ENCODE measurements at regions not wholly inside any gene's neighbourhood (a gene's known extent, or its start where the extent isn't known, plus 50 kb on each side); places are given as distances from the start of the nearest gene placed in this dataset.

DNA sequence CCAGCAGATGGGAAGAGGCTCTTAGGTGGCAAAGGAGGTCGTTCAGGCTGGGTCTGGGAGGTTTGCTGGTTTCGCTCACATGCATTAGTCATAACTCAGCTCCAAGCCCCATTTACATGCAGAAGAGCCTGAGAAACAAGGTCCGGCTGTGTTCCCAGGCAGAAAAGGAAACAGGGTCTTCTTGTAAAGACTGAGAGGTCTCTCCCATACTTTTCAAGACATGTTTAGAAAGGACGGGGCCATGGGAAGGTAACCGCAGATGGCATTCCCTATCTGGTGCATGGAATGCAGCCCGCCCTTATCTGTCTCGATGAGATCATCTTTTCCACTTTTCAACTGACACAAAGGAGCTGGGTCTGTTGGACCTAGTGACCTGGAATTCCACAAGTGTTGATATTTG is 389.0 kb upstream of the CDH11 start:
- DNase-seq, result no peak

DNA sequence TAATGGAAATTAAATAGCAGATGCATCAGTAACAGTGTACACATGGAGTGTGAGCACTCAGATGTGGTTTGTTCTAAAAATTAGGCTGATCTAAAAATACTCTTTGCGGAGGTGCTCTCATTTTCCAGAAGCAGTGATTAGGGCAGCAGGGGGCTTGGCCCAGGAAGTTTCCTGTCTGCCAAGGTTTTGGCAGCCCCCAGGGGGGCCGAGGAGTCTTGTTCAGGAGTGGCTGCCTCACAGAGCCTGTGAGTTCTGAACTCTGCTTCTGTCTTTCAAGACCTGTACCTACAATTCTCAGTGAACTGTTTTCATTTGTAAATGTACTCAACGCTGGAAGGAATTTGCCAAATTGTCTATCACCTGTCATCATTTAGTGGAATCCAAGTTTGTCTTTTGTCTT is 388.4 kb upstream of the CDH11 start:
- Histone ChIP-seq H3K9me3 (no peaks in the 10 kb centered on the region), H3K36me3 (no peaks in the 10 kb centered on the region), H3K27me3 (no peaks in the 10 kb centered on the region), H3K4me1 (no peaks in the 10 kb centered on the region), H3K27ac (no peak overlapping the region), H3K4me3 (replicated peaks in 1 of 3) (no peak overlapping the region)
- intact Hi-C loops (cut with DNase I), result no loop called here
- no peak for TF ChIP-seq POLR2A (IDR thresholded peaks at IDR 0.05)
- TF ChIP-seq, protein P1, sequence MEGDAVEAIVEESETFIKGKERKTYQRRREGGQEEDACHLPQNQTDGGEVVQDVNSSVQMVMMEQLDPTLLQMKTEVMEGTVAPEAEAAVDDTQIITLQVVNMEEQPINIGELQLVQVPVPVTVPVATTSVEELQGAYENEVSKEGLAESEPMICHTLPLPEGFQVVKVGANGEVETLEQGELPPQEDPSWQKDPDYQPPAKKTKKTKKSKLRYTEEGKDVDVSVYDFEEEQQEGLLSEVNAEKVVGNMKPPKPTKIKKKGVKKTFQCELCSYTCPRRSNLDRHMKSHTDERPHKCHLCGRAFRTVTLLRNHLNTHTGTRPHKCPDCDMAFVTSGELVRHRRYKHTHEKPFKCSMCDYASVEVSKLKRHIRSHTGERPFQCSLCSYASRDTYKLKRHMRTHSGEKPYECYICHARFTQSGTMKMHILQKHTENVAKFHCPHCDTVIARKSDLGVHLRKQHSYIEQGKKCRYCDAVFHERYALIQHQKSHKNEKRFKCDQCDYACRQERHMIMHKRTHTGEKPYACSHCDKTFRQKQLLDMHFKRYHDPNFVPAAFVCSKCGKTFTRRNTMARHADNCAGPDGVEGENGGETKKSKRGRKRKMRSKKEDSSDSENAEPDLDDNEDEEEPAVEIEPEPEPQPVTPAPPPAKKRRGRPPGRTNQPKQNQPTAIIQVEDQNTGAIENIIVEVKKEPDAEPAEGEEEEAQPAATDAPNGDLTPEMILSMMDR (IDR thresholded peaks at IDR 0.05), result no peak
- WGBS, 2 donors, result 58 to 59% methylated on average over 3 of the region's 3 CpGs
- DNase-seq, result no peak

More for the DNA sequence above, 389.0 kb upstream of the CDH11 start:
- Histone ChIP-seq H3K36me3 (no peaks in the 10 kb centered on the region), H3K27me3 (no peaks in the 10 kb centered on the region), H3K4me3 (replicated peaks in 1 of 3) (no peak overlapping the region), H3K9me3 (no peaks in the 10 kb centered on the region), H3K27ac (no peak overlapping the region), H3K4me1 (no peaks in the 10 kb centered on the region)
- intact Hi-C loops (cut with DNase I), result no loop called here
- no peak for TF ChIP-seq POLR2A (IDR thresholded peaks at IDR 0.05)
- TF ChIP-seq, protein P1 (IDR thresholded peaks at IDR 0.05), result no peak
- 76% methylated on average over 7 of the region's 7 CpGs for WGBS, 2 donors

DNA sequence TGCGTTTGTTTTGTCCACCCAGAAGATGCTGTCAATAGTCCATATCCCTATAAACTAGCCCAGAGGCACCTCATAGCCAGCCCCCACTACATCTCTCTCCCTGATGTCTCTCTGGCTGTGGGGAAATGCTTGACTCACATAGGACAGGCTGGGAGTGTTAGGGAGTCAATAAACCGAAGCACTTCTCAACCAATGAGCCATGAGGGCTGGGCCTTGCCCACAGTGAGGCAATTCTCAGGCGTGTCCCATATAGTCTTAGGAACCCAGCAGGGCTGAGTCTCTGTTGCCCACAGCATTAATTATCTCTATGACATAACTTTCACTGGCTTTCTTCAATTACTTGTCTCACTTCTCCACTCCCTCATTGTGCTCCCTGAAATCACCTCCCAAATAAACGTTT is 387.3 kb upstream of the CDH11 start:
- no peaks in the 10 kb centered on the region for H3K4me1 ChIP-seq
- no peak for DNase-seq
- no peak overlapping the region for H3K4me3 ChIP-seq (replicated peaks in 1 of 3)
- intact Hi-C loops (cut with DNase I), result no loop called here
- WGBS, 2 donors, result 75 to 78% methylated on average over 4 of the region's 4 CpGs
- H3K27me3 ChIP-seq, result no peaks in the 10 kb centered on the region
- no peaks in the 10 kb centered on the region for H3K9me3 ChIP-seq
- no peaks in the 10 kb centered on the region for H3K36me3 ChIP-seq
- no peak overlapping the region for H3K27ac ChIP-seq
- TF ChIP-seq POLR2A (IDR thresholded peaks at IDR 0.05), result no peak
- TF ChIP-seq, protein P1 (IDR thresholded peaks at IDR 0.05), result no peak

DNA sequence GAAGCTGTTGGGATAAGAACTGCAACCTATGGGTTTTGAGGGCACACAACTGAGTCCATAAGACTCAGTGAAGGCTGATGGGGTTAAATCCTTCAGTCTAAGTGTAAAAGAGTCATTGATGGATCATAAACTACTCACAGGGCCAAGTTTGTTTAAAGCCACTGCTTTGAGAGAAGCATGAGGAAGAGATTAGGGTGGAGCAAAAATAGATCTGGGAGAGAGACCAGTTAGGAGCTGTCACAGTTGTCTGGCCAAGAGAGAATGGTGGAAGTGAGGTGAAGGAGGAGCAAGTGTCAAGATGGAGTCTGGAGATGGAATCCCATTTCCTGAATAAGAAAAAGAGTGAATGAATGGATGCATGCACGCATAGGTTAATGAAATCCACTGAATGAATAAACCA is 379.1 kb upstream of the CDH11 start:
- TF ChIP-seq, protein P1 (IDR thresholded peaks at IDR 0.05), result no peak
- no peak for TF ChIP-seq POLR2A (IDR thresholded peaks at IDR 0.05)
- Histone ChIP-seq H3K36me3 (no peaks in the 10 kb centered on the region), H3K27me3 (no peaks in the 10 kb centered on the region), H3K9me3 (no peaks in the 10 kb centered on the region), H3K27ac (no peak overlapping the region), H3K4me1 (no peaks in the 10 kb centered on the region), H3K4me3 (replicated peaks in 1 of 3) (no peak overlapping the region)
- intact Hi-C loops (cut with DNase I), result no loop called here
- WGBS, 2 donors, result 67 to 77% methylated on average over 1 of the region's 1 CpG
- no peak for DNase-seq

DNA sequence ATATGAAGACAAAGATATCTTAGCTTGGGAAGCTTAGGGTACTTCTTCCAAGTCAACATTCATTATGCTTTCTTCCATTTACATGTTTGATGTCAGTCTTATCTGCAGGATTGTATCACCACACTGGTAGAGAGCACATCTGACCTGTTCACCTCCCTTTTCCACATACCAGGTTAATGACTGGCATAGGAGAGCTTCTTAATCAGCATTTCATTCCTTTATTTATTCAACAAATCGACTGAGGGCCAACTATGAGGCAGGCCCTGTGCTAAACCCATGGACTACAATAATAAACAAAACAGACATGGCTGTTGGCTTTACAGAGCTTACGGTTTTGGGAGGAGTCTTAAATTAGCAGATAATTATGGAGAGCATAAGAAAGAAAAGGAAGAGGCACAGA is 378.1 kb upstream of the CDH11 start:
- intact Hi-C loops (cut with DNase I), result no loop called here
- 70 to 73% methylated on average over 2 of the region's 2 CpGs for WGBS, 2 donors
- no peak overlapping the region for H3K27ac ChIP-seq
- DNase-seq, result no peak
- H3K4me1 ChIP-seq, result no peaks in the 10 kb centered on the region
- H3K27me3 ChIP-seq, result no peaks in the 10 kb centered on the region
- no peaks in the 10 kb centered on the region for H3K36me3 ChIP-seq
- no peaks in the 10 kb centered on the region for H3K9me3 ChIP-seq
- H3K4me3 ChIP-seq (replicated peaks in 1 of 3), result no peak overlapping the region
- no peak for TF ChIP-seq POLR2A (IDR thresholded peaks at IDR 0.05)
- TF ChIP-seq, protein P1 (IDR thresholded peaks at IDR 0.05), result no peak
